ENCODE measurements at regions not wholly inside any gene's neighbourhood (a gene's known extent, or its start where the extent isn't known, plus 50 kb on each side); places are given as distances from the start of the nearest gene placed in this dataset.

GRCh38 chr18:2424420-2424819 lies 146.9 kb downstream of the METTL4 start:
- TF ChIP-seq YY1 (IDR thresholded peaks at IDR 0.05; ENCODE audit: insufficient read depth, insufficient read length) = no peak
- no peak for TF ChIP-seq SUZ12 (IDR thresholded peaks at IDR 0.05; ENCODE audit: extremely low read depth, insufficient read depth, insufficient read length)
- TF ChIP-seq ZNF274 (IDR thresholded peaks at IDR 0.05; ENCODE audit: low read depth, low read length) = no peak

Data from NT2/D1 (cell line).